HL-60 (cell line): ENCODE measurements at regions not wholly inside any gene's neighbourhood (a gene's known extent, or its start where the extent isn't known, plus 50 kb on each side); places are given as distances from the start of the nearest gene placed in this dataset.

Experiments
- GABPA ChIP-seq: IDR thresholded peaks from 2 replicates; pipeline ENCODE4 v1.6.1; 2012; ENCODE audit warnings: low read depth
- POLR2AphosphoS5 ChIP-seq: IDR thresholded peaks from 2 replicates; pipeline ENCODE4 v1.6.1; 2012; ENCODE audit warnings: low read depth
- SPI1 ChIP-seq: IDR thresholded peaks from 2 replicates; pipeline ENCODE4 v1.6.1; 2012; ENCODE audit warnings: low read depth, mild to moderate bottlenecking, borderline replicate concordance
- TF ChIP-seq, protein P1 (sequence below): IDR thresholded peaks from 2 replicates; pipeline ENCODE4 v1.6.1; 2012; ENCODE audit warnings: low read depth; ENCODE audit not compliant: insufficient replicate concordance
- TF ChIP-seq, protein P2 (sequence below): IDR thresholded peaks from one replicate; pipeline ENCODE4 v1.5.1; 2011; ENCODE audit warnings: low read length, control low read depth, inconsistent platforms; ENCODE audit not compliant: insufficient read depth

DNA sequence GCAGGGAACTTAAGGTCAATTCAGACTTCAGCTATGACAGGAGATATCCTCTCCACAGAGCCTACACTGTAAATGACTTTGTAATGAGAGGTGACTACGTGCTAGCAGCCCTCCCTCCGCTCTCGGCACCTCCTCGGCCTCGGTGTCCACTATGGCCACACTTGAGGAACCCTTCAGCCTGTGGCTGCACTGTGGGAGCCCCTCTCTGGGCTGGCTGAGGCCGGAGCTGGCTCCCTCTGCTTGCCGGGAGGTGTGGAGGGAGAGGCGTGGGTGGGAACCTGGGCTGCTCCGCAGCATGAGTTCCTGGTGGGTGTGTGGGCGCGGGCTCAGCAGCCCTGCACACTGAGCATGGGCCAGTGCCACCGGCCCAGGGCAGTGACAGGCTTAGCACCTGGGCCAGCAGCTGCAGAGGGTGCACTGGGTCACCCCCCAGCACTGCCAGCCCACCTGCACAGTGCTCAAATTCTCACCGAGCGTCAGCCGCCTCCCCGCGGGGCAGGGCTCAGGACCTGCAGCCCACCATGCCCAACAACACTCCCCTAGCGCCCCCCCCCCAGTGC is 137.6 kb upstream of the SPACA7 start:
- TF ChIP-seq, protein P1, sequence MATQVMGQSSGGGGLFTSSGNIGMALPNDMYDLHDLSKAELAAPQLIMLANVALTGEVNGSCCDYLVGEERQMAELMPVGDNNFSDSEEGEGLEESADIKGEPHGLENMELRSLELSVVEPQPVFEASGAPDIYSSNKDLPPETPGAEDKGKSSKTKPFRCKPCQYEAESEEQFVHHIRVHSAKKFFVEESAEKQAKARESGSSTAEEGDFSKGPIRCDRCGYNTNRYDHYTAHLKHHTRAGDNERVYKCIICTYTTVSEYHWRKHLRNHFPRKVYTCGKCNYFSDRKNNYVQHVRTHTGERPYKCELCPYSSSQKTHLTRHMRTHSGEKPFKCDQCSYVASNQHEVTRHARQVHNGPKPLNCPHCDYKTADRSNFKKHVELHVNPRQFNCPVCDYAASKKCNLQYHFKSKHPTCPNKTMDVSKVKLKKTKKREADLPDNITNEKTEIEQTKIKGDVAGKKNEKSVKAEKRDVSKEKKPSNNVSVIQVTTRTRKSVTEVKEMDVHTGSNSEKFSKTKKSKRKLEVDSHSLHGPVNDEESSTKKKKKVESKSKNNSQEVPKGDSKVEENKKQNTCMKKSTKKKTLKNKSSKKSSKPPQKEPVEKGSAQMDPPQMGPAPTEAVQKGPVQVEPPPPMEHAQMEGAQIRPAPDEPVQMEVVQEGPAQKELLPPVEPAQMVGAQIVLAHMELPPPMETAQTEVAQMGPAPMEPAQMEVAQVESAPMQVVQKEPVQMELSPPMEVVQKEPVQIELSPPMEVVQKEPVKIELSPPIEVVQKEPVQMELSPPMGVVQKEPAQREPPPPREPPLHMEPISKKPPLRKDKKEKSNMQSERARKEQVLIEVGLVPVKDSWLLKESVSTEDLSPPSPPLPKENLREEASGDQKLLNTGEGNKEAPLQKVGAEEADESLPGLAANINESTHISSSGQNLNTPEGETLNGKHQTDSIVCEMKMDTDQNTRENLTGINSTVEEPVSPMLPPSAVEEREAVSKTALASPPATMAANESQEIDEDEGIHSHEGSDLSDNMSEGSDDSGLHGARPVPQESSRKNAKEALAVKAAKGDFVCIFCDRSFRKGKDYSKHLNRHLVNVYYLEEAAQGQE = no peak
- TF ChIP-seq, protein P2, sequence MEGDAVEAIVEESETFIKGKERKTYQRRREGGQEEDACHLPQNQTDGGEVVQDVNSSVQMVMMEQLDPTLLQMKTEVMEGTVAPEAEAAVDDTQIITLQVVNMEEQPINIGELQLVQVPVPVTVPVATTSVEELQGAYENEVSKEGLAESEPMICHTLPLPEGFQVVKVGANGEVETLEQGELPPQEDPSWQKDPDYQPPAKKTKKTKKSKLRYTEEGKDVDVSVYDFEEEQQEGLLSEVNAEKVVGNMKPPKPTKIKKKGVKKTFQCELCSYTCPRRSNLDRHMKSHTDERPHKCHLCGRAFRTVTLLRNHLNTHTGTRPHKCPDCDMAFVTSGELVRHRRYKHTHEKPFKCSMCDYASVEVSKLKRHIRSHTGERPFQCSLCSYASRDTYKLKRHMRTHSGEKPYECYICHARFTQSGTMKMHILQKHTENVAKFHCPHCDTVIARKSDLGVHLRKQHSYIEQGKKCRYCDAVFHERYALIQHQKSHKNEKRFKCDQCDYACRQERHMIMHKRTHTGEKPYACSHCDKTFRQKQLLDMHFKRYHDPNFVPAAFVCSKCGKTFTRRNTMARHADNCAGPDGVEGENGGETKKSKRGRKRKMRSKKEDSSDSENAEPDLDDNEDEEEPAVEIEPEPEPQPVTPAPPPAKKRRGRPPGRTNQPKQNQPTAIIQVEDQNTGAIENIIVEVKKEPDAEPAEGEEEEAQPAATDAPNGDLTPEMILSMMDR = no peak
- TF ChIP-seq POLR2AphosphoS5 = no peak
- no peak for TF ChIP-seq GABPA
- TF ChIP-seq SPI1 = no peak
